ENCODE measurements at regions not wholly inside any gene's neighbourhood (a gene's known extent, or its start where the extent isn't known, plus 50 kb on each side); places are given as distances from the start of the nearest gene placed in this dataset.

- TF ChIP-seq CTCF (conservative IDR thresholded peaks at IDR 0.05; ENCODE audit: control insufficient read depth, insufficient read depth, low read depth, low read length): no peak
- DNase-seq (ENCODE audit: low read depth): no peak
- no peak overlapping the region for H3K4me3 ChIP-seq (ENCODE audit: control insufficient read depth, low read depth, low read length)
Measured at GRCh38 chr3:163936543-163936942, 1141.8 kb downstream of the SI start.

- DNase-seq (ENCODE audit: low read depth): no peak
- no peak overlapping the region for H3K4me3 ChIP-seq (ENCODE audit: control insufficient read depth, low read depth, low read length)
- no peak for TF ChIP-seq CTCF (conservative IDR thresholded peaks at IDR 0.05; ENCODE audit: control insufficient read depth, insufficient read depth, low read depth, low read length)
Measured at GRCh38 chr3:163935411-163935810, 1142.9 kb downstream of the SI start.

GRCh38 chr3:163929069-163929652, 1149.1 kb downstream of the SI start:
- DNase-seq (ENCODE audit: low read depth): no peak
- TF ChIP-seq CTCF (conservative IDR thresholded peaks at IDR 0.05; ENCODE audit: control insufficient read depth, insufficient read depth, low read depth, low read length): no peak
- H3K4me3 ChIP-seq (ENCODE audit: control insufficient read depth, low read depth, low read length): no peak overlapping the region

GRCh38 chr3:163927521-163927920, 1150.8 kb downstream of the SI start:
- TF ChIP-seq CTCF (conservative IDR thresholded peaks at IDR 0.05; ENCODE audit: control insufficient read depth, insufficient read depth, low read depth, low read length): no peak
- no peak for DNase-seq (ENCODE audit: low read depth)
- no peak overlapping the region for H3K4me3 ChIP-seq (ENCODE audit: control insufficient read depth, low read depth, low read length)

GRCh38 chr3:163924600-163924999, 1153.7 kb downstream of the SI start:
- TF ChIP-seq CTCF (conservative IDR thresholded peaks at IDR 0.05; ENCODE audit: control insufficient read depth, insufficient read depth, low read depth, low read length): no peak
- DNase-seq (ENCODE audit: low read depth): no peak
- H3K4me3 ChIP-seq (ENCODE audit: control insufficient read depth, low read depth, low read length): no peak overlapping the region

GRCh38 chr3:163919154-163919553, 1159.1 kb downstream of the SI start:
- no peak for TF ChIP-seq CTCF (conservative IDR thresholded peaks at IDR 0.05; ENCODE audit: control insufficient read depth, insufficient read depth, low read depth, low read length)
- no peak overlapping the region for H3K4me3 ChIP-seq (ENCODE audit: control insufficient read depth, low read depth, low read length)
- DNase-seq (ENCODE audit: low read depth): no peak
